ENCODE measurements at regions not wholly inside any gene's neighbourhood (a gene's known extent, or its start where the extent isn't known, plus 50 kb on each side); places are given as distances from the start of the nearest gene placed in this dataset.
A peak's percentile ranks its signal among the peaks of the same experiment; 100 is the strongest.

DNA sequence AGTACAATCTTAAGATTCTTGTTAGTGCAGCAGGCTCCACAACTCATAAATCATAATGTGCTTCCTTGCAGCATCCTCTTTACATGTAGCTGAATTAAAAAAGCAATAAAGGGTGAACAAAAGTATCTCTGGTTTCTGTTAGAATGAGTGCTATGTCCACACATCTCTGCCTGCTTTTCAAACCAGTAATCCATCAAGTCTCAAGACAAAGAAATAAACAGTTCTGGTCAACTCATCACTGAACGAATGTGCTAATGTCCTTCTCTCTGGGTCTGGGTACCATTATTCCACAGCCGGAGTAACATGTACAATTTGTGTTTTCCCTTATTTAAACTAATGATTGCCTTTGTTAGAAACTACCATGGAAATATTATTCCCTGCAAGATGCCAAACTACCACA lies 273.0 kb upstream of the USP15 start:
- no peak overlapping the region for H3K27ac ChIP-seq
- no peak for TF ChIP-seq ZFX (IDR thresholded peaks at IDR 0.05; ENCODE audit: borderline replicate concordance)
- TF ChIP-seq, protein P1, sequence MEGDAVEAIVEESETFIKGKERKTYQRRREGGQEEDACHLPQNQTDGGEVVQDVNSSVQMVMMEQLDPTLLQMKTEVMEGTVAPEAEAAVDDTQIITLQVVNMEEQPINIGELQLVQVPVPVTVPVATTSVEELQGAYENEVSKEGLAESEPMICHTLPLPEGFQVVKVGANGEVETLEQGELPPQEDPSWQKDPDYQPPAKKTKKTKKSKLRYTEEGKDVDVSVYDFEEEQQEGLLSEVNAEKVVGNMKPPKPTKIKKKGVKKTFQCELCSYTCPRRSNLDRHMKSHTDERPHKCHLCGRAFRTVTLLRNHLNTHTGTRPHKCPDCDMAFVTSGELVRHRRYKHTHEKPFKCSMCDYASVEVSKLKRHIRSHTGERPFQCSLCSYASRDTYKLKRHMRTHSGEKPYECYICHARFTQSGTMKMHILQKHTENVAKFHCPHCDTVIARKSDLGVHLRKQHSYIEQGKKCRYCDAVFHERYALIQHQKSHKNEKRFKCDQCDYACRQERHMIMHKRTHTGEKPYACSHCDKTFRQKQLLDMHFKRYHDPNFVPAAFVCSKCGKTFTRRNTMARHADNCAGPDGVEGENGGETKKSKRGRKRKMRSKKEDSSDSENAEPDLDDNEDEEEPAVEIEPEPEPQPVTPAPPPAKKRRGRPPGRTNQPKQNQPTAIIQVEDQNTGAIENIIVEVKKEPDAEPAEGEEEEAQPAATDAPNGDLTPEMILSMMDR (IDR thresholded peaks at IDR 0.05) = no peak

DNA sequence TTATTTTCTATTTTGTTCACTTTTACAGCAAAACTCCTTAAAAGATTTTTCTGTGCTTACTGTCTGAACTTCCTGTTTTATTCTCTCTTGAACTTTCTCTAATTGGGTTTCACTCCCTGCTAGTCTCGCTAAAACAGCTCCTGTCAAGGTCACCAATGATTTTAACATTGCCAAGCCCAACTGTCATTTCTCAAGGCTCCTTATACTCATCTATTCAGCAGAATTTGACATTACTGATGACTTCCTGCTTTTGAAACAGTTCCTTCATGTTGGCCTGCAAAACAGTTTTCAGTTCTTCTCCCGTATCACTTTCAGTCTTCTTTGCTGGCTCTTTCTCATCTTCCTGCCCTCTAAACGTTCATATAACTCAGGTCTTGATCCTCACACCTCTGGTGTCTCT lies 268.5 kb upstream of the USP15 start:
- TF ChIP-seq, protein P1 (IDR thresholded peaks at IDR 0.05) = no peak
- TF ChIP-seq ZFX (IDR thresholded peaks at IDR 0.05; ENCODE audit: borderline replicate concordance) = no peak
- no peak overlapping the region for H3K27ac ChIP-seq

DNA sequence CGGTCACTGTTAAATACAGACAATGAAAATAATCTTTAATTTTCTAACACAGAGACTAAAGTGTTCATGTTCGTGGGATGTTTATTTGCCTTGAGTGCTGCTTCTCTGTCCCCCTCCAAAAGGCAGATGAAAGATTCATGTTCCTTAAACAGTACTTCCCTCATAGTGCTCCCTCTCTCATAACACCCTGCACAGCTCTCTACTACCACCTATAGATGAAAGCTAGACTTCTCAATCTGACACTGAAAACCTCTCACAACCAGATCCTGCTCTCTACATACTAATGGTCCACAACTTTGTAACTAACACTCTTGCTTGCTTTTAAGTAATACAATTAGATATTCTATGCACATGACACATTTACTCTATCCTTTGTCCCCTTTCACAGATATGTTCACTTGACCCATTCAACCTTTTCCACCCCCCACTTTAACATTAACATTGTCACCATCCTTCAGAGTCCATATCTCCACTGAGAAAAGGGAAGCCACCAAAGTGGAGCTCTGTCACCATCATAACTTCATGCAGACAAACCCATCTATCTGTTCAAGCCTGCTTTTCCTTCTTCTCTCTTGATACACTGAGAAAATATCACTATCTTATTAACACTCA lies 266.4 kb upstream of the USP15 start:
- H3K27ac ChIP-seq = no peak overlapping the region
- TF ChIP-seq, protein P1 (IDR thresholded peaks at IDR 0.05) = peak; percentile 96
- TF ChIP-seq ZFX (IDR thresholded peaks at IDR 0.05; ENCODE audit: borderline replicate concordance) = no peak

DNA sequence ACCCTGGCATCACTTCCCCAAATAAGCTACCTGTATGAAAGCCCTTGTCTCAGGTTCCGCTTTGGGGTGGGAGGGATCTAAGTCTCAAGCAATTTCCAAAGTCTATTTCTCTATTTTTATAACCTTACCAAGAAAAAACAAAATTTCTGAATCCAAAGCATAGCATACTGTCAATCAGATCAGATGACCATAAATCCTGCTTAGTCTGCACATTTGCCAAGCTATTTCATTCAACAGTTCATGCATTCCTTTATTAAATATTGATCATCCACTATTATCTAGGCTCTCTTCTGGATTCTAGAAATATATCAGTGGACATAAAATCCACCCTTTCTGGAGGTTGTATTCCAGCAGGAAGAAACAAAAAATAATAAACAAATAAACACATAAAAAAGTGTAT lies 263.5 kb upstream of the USP15 start:
- H3K27ac ChIP-seq = no peak overlapping the region
- TF ChIP-seq, protein P1 (IDR thresholded peaks at IDR 0.05) = no peak
- TF ChIP-seq ZFX (IDR thresholded peaks at IDR 0.05; ENCODE audit: borderline replicate concordance) = no peak

DNA sequence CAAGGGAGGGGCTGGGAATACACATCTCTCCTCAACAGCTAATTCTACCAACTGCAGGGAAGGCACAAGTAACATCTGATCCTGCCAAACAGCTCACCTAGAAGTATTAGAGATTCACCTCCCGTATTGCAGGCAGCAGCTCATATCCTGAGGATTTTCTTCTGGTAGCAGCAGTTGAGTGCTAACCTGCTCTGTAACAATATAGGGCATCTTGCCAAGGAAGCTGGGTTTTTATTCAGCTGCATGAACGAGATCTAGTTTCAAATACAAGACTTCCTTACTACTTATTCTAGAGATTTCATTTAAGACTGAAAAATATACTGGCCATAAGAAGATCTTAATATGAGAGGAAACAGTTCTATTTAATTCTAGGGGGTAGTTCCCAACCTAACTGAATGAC lies 261.4 kb upstream of the USP15 start:
- no peak overlapping the region for H3K27ac ChIP-seq
- TF ChIP-seq, protein P1 (IDR thresholded peaks at IDR 0.05) = no peak
- no peak for TF ChIP-seq ZFX (IDR thresholded peaks at IDR 0.05; ENCODE audit: borderline replicate concordance)

DNA sequence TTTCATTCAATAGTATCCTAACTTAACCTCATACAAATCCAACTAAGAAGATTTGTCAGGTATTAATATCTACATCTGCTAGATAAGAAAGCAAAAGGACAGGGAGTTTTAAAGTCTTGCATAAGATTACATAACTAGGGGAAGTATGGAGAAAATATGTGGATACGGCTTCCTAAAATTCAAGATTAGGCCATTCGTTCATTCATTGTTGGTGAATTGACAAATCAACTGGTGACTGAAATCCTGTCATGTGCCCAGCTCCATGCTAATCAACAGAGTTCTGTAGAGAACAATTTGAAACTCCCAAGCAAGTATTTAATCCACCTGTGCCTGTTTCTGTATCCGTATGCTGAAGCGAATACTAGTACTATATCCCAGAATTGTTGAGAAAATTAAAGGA lies 260.9 kb upstream of the USP15 start:
- H3K27ac ChIP-seq = no peak overlapping the region
- TF ChIP-seq ZFX (IDR thresholded peaks at IDR 0.05; ENCODE audit: borderline replicate concordance) = no peak
- TF ChIP-seq, protein P1 (IDR thresholded peaks at IDR 0.05) = no peak

DNA sequence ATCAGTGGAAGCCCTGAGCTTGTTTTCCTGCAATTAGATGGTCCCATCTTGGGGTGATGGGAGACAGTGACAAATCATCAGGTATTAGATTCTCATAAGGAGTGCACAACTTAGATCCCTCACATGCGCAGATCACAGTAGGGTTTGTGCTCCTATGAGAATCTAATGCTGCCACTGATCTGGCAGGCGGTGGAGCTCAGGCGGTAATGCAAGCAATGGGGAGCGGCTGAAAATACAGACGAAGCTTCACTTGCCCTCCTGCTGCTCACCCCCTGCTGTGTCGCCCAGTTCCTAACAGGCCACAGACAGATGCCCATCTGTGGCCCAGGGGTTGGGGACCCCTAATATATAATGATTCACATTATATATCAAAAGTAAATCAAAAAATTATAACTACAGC lies 258.8 kb upstream of the USP15 start:
- no peak for TF ChIP-seq ZFX (IDR thresholded peaks at IDR 0.05; ENCODE audit: borderline replicate concordance)
- TF ChIP-seq, protein P1 (IDR thresholded peaks at IDR 0.05) = no peak

More for the DNA sequence above, 258.8 kb upstream of the USP15 start:
- H3K27ac ChIP-seq = no peak overlapping the region

Measured in 22Rv1 (cell line).